ENCODE measurements at regions not wholly inside any gene's neighbourhood (a gene's known extent, or its start where the extent isn't known, plus 50 kb on each side); places are given as distances from the start of the nearest gene placed in this dataset.
"Not testable (repeated sequence)": the region's sequence is repeated elsewhere in the genome, so short reads cannot be mapped to it uniquely, and the experiment has no call there.

DNA sequence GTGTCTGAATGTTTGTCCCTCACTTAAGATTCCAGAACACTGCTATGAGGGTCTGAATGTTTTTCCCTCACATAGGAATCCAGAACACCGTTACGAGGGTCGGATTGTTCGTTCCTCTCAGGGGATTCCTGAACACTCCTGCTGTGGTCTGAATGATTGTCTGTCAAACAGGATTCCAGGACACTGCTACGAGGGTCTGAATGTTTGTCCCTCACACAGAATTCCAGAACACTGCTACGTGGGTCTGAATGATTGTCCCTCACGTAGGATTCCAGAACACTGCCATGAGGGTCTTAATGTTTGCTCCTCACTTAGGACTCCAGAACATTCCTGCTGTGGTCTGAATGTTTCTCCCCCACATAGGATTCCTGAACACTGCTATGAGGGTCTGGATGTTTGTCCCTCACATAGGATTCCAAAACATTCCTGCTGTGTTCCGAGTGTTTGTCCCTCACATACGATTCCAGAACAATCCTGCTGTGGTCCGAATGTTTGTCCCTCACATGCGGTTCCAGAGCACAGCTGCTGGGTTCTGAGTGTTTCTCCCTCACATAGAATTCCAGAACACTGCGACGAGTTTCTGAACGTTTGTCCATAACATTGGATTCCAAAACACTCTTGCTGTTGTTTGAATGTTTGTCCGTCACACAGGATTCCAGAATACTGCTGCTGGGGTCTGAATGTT, 199.5 kb downstream of the FOXD4L6 start:
- DNase-seq = no peak

DNA sequence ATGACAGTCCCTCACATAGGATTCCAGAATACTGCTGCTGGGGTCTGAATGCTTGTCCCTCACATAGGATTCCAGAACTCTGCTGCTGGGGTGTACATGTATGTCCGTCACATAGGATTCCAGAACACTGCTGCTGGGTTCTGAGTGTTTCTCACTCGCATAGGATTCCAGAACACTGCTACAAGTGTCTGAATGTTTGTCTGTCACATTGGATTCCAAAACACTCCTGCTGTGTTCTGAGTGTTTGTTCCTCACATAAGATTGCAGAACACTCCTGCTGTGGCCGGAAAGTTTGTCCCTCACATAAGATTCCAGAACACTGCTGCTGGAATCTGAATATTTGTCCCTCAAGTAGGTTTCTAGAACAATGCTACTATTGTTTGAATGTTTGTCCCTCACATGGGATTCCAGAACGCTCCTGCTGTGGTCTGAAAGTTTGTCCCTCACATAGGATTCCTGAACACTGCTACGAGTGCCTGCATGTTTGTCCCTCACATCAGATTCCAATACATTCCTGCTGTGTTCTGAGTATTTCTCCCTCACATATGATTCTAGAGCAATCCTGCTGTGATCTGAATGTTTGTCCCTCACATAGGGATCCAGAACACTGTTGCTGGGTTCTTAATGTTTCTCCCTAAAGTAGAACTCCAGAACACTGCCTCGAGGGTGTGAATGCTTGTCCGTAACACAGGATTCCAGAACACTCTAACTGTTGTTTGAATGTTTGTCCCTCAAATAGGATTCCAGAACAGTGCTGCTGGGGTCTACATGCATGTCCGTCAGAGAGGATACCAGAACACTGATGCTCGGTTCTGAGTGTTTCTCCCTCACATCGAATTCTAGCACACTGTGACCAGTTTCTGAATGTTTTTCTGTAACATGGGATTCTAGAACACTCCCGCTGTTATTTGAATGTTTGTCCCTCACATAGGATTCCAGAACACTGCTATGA, 200.4 kb downstream of the FOXD4L6 start:
- no peak for DNase-seq

DNA sequence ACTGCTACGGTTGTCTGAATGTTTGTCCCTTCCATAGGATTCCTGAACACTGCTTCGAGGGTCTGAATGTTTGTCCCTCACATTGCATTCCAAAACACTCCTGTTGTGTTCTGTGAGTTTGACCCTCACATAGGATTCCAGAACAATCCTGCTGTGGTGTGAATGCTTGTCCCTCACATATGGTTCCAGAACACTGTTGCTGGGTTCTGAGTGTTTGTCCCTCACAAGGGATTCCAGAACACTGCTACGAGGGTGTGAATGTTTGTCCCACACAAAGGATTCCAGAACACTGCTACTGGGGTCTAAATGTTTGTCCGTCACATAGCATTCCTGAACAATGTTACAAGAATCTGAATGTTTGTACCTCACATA, 201.2 kb downstream of the FOXD4L6 start:
- DNase-seq = no peak

DNA sequence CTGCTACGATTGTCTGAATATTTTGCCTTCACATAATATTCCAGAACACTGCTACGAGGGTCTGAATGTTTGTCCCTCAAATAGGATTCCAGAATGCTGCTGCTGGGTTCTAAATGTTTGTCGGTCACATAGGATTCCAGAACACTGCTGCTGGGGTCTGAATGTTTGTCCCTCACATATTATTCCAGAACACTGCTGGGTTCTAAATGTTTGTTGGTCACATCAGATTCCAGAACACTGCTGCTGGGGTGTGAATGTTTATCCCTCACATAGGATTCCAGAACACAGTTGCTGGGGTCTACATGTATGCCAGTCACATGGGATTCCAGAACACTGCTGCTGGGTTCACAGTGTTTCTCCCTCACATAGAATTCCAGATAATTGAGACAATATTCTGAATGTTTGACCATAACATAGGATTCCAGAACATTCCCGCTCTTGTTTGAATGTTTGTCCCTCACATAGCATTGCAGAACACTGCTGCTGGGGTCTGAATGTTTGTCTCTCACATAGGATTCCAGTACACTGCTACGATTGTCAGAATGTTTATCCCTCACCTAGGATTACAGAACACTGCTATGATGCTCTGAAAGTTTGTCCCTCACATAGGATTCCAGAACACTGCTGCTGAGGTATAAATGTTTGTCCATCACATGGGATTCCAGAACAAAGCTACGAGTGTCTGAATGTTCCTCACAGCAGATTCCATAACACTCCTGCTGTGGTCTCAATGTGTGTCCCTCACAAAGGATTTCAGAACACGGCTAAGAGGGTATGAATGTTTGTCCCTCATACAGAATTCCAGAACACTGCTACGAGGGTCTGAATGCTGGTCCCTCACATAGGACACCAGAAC, 201.8 kb downstream of the FOXD4L6 start:
- no peak for DNase-seq

DNA sequence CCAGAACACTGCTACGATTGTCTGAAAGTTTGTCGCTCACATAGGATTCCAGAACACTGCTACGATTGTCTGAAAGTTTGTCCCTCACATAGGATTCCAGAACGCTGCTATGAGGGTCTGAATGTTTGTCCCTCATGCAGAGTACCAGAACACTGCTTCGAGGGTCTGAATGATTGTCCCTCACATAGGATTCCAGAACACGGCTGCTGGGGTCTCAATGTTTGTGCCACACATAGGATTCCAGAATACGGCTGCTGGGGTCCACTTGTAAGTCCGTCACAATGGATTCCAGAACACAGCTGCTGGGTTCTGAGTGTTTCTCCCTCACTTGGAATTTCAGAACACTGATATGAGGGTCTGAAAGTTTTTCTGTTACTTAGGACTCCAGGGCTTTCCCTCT, 203.3 kb downstream of the FOXD4L6 start:
- no peak for DNase-seq

DNA sequence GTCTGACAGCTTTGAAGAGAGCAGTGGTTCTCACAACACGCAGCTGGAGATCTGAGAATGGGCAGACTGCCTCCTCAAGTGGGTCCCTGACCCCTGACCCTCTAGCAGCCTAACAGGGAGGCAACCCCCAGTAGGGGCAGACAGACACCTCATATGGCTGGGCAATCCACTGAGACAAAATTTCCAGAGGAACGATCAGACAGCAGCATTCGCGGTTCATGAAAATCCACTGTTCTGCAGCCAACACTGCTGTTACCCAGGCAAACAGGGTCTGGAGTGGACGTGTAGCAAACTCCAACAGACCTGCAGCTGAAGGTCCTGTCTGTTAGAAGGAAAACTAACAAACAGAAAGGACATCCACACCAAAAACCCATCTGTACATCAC, 212.1 kb downstream of the FOXD4L6 start:
- DNase-seq = not testable (repeated sequence)

DNA sequence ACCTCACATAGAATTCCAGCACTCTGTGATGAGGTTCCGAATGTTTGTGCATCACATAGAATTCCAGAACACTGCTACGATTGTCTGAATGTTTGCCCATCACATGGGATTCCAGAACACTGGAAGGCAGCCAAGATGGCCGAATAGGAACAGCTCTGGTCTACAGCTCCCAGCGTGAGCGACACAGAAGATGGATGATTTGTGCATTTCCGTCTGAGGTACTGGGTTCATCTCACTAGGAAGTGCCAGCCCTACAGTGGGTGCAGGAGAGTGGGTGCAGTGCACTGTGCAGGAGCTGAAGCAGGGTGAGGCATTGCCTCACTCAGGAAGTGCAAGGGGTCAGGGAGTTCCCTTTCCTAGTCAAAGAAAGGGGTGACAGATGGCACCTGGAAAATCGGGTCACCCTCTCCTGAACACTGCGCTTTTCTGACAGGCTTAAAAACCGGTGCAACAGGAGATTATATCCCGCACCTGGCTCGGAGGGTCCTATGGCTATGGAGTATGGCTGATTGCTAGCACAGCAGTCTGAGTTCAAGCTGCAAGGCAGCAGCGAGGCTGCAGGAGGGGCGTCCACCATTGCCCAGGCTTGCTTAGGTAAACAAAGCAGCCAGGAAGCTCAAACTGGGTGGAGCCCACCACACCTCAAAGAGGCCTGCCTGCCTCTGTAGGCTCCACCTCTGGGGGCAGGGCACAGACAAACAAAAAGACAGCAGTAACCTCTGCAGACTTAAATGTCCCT, 212.7 kb downstream of the FOXD4L6 start:
- not testable (repeated sequence) for DNase-seq

DNA sequence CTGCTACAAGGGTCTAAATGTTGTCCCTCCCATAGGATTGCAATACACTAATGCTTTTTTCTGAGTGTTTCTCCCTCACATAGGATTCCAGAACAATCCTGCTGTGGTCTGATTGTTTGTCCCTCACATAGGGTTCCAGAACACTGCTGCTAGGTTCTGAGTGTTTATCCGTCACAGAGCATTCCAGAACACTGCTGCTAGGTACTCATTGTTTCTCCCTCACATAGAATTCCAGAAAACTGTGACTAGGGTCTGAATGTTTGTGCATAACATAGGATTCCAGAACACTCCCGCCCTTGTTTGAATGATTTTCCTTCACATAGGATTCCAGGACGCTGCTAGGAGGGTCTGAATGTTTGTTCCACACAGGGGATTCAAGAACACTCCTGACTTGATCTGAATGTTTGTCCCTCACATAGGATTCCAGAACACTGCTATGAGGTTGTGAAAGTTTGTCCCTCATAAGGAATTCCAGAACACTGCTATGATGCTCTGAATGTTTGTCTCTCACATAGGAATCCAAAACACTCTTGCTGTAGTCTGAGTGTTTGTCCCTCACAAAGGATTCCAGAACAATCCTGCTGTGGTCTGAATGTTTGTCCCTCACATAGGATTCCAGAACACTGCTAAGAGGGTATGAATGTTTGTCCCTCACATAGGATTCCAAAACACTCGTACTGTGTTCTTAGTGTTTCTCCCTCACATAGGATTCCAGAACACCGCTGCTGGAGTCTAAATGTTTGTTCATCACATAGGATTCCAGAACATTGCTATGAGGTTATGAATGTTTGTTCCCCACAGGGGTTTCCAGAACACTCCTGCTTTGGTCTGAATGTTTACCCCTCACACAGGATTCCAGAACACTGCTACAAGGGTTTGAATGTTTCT, 213.5 kb downstream of the FOXD4L6 start:
- no peak for DNase-seq

DNA sequence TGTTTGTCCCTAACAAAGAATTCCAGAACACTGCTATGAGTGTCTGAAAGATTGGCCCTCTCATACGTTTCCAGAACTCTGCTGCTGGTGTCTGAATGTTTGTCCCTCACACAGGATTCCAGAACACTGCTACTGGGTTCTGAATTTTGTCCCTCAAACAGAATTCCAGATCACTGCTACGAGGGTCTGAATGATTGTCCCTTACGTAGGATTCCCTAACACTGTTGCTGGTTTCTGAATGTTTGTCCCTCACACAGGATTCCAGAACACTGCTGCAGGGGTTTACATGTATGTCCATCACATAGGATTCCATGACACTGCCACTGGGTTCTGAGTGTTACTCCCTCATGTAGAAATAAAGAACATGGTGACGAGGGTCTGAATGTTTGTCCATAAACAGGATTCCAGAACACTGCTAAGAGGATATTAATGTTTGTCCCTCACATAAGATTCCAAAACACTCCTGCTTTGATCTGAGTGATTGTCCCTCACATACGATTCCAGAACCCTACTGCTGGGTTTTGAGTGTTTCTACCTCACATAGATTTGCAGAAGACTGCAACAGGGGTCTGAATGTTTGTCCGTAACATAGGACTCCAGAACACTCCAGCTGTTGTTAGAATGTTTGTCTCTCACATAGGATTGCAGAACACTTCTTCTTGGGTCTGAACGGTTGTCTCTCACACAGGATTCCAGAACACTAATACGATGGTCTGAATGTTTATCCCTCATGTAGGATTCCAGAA, 214.4 kb downstream of the FOXD4L6 start:
- DNase-seq = no peak

DNA sequence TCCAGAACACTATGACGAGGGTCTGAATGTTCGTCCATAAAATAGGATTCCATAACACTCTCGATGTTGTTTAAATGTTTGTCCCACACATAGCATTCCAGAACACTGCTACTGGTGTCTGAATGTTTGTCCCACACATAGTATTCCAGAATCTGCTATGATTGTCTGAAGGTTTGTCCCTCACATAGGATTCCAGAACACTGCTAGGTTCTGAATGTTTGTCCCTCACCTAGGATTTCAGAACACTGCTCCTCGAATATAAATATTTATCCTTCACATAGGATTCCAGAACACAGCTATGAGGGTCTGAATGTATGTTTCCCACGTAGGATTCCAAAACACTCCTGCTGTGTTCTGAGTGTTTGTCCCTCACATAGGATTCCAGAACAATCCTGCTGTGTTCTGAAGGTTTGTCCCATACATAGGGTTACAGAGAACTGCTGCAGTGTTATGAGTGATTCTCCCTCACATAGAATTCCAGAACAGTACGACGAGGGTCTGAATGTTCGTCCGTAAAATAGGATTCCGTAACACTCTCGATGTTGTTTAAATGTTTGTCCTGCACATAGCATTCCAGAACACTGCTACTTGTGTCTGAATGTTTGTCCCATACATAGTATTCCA, 215.3 kb downstream of the FOXD4L6 start:
- DNase-seq = no peak

DNA sequence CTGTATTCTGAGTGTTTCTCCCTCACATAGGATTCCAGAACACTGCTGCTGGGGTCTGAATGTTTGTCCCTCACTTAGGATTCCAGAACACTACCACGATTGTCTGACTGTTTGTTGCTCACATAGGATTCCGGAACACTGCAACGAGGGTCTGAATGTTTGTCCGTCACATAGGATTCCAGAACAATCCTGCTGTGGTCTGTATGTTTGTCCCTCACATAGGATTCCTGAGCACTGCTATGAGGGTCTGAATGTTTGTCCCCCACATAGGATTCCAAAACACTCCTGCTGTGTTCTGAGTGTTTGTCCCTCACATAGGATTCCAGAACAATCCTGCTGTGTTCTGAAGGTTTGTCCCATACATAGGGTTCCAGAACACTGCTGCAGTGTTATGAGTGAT, 215.8 kb downstream of the FOXD4L6 start:
- not testable (repeated sequence) for DNase-seq

DNA sequence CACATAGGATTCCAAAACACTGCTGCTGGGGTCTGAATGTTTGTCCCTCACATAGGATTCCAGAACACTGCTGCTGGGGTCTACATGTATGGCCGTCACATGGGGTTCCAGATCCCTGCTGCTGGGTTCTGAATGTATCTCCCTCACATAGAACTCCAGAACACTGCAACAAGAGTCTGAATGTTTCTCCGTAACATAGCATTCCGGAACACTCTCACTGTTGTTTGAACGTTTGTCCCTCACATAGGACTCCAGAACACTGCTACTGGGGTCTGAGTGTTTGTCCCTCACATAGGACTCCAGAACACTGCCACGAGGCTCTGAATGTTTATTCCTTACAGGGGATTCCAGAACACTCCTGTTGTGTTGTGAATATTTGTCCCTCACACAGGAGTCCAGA, 216.8 kb downstream of the FOXD4L6 start:
- no peak for DNase-seq

DNA sequence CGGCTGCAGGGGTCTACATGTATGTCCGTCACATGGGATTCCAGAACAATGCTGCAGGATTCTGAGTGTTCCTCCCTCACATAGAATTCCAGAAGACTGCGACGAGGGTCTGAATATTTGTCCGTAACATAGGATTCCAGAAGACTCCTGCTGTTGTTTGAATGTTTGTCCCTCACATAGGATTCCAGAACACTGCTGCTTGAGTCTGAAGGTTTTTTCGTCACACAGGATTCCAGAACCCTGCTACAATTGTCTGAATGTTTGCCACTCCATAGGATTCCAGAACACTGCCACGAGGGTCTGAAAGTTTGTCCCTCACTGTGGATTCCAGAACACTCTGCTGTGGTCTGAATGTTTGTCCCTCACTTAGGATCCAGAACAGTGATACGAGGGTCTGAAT, 217.5 kb downstream of the FOXD4L6 start:
- not testable (repeated sequence) for DNase-seq

DNA sequence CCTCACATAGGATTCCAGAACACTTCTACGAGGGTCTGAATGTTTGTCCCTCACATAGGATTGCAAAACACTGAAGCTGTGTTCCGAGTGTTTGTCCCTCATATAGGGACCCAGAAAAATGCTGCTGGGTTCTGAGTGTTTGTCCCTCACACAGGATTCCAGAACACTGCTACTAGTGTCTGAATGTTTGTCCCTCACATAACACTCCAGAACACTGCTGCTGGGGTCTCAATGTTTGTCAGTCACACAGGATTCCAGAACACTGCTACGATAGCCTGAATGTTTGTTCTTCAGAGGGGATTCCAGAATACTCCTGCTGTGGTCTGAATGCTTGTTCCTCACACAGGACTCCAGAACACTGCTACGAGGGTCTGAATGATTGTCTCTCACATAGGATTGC, 218.7 kb downstream of the FOXD4L6 start:
- DNase-seq = no peak

DNA sequence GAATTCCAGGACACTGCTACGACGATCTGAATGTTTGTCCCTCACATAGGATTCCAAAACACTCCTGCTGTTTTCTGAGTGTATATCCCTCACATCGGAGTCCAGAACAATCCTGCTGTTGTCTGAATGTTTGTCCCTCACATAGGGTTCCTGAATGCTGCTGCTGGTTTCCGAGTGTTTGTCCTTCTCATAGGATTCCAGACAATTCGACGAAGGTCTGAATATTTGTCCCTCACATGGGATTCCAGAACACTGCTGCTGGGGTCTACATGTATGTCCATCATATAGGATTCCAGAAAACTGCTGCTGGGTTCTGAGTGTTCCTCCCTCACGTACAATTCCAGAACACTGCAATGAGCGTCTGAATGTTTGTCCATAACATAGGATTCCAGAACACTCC, 219.4 kb downstream of the FOXD4L6 start:
- DNase-seq = not testable (repeated sequence)

DNA sequence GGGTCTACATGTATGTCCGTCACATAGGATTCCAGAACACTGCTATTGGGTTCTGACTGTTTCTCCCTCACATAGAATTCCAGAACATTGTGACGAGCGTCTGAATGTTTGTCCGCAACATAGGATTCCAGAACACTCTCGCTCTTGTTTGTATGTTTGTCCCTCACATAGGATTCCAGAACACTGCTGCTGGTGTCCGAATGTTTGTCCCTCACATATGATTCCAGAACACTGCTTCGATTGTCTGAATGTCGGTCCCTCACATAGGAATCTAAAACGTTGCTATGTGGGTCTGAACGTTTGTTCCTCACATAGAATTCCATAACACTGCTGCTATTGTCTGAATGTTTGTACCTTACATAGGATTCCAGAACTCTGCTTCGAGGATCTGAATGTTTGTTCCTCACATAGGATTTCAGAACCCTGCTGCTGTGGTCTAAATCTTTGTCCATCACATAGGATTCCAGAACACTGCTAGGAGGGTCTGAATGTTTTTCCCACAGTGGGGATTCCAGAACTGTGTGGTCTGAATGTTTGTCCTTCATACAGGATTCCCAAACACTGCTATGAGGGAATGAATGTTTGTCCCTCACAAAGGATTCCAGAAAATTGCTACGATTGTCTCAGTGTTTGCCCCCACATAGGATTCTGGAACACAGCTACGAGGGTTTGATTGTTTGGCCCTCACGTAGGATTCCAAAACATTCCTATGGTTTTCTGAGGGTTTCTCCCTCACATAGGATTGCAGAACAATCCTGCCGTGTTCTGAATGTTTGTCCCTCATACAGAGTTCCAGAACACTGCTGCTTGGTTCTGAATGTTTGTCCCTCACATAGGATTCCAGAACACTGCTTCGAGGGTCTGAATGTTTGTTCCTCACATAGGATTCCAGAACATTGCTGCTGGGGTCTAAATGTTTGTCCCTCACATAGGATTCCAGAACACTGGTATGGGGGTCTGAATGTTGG, 220.5 kb downstream of the FOXD4L6 start:
- no peak for DNase-seq

DNA sequence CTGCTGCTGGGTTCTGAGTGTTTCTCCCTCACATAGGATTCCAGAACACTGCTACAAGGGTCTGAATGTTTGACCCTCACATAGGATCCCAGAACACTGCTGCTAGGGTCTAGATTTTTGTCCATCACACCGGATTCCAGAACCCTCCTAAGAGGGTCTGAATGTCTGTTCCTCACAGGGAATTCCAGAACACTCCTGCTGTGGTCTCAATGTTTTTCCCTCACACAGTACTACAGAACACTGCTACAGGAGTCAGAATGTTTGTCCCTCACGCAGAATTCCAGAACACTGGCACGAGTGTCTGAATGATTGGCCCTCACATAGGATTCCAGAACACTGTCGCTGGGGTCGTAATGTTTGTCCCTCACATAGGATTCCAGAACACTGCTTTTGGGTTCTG, 221.6 kb downstream of the FOXD4L6 start:
- not testable (repeated sequence) for DNase-seq

DNA sequence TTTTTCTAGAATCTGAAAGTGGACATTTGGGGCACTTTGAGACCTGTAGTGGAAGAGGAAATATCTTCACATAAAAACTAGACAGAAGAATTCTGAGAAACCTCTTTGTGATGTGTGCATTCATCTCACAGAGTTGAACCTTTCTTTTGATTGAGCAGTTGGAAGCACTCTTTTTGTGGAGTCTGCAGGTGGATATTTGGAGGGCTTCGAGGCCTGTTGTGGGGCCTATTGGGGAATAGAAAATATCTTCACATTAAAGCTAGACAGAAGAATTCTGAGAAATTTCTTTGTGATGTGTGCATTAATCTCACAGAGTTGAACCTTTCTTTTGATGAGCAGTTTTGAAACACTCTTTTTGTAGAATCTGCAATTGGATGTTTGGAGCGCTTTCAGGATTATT, 236.2 kb downstream of the FOXD4L6 start:
- not testable (repeated sequence) for DNase-seq

DNA sequence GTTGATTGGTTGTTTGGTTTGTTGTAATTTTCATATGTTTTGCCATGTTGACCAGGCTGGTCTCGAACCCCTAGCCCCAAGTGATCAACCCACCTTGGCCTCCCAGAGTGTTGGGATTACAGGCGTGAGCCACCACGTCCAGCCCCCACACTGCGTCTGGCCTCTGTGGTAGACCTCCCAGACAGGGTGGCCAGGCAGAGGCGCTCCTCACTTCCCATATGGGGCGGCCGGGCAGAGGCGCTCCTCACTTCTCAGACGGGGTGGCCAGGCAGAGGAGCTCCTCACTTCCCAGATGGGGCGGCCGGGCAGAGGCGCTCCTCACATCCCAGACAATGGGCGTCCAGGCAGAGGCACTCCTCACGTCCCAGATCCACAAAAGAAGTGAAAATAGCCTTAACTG, 242.6 kb downstream of the FOXD4L6 start:
- DNase-seq = not testable (repeated sequence)
